ENCODE measurements at regions not wholly inside any gene's neighbourhood (a gene's known extent, or its start where the extent isn't known, plus 50 kb on each side); places are given as distances from the start of the nearest gene placed in this dataset.

- no peak for FAIRE-seq
- no peak for DNase-seq
- H3K4me1 ChIP-seq (ENCODE audit: control insufficient read depth in 3 of 3, insufficient read depth in 2 of 3, low read depth in 1 of 3, low read length in 2 of 3) = no peaks in the 10 kb centered on the region
- H3K27ac ChIP-seq (ENCODE audit: low read depth in 1 of 3, low read length in 2 of 3) = no peak overlapping the region
- peaks cover 0 to 4% of the 10 kb centered on the region in 2 donors for H3K9me3 ChIP-seq (ENCODE audit: control insufficient read depth in 2 of 2, insufficient read depth in 1 of 2, low read depth in 1 of 2, low read length in 1 of 2)
- no peaks in the 10 kb centered on the region for H3K36me3 ChIP-seq (ENCODE audit: control insufficient read depth in 3 of 3, insufficient read depth in 2 of 3, low read depth in 1 of 3, low read length in 3 of 3)
- 68 to 87% (median 76%) methylated on average over 4 of the region's 4 CpGs for WGBS, 3 donors
- H3K4me3 ChIP-seq (ENCODE audit: low read depth in 1 of 3, low read length in 3 of 3) = no peak overlapping the region
- H3K27me3 ChIP-seq (ENCODE audit: control insufficient read depth in 3 of 3, insufficient read depth in 3 of 3, low read length in 3 of 3) = no peaks in the 10 kb centered on the region
These were observed 456.5 kb upstream of the MIS18BP1 start for GRCh38 chr14:45709541-45709940.

- DNase-seq (no peak), FAIRE-seq (no peak)
- H3K27ac ChIP-seq (ENCODE audit: low read depth in 1 of 3, low read length in 2 of 3) = no peak overlapping the region
- no peaks in the 10 kb centered on the region for H3K4me1 ChIP-seq (ENCODE audit: control insufficient read depth in 3 of 3, insufficient read depth in 2 of 3, low read depth in 1 of 3, low read length in 2 of 3)
- no peaks in the 10 kb centered on the region for H3K27me3 ChIP-seq (ENCODE audit: control insufficient read depth in 3 of 3, insufficient read depth in 3 of 3, low read length in 3 of 3)
- H3K36me3 ChIP-seq (ENCODE audit: control insufficient read depth in 3 of 3, insufficient read depth in 2 of 3, low read depth in 1 of 3, low read length in 3 of 3) = no peaks in the 10 kb centered on the region
- WGBS, 3 donors = 19 to 42% (median 32%) methylated on average over 7 of the region's 7 CpGs
- no peak overlapping the region for H3K4me3 ChIP-seq (ENCODE audit: low read depth in 1 of 3, low read length in 3 of 3)
- no peaks in the 10 kb centered on the region for H3K9me3 ChIP-seq (ENCODE audit: control insufficient read depth in 2 of 2, insufficient read depth in 1 of 2, low read depth in 1 of 2, low read length in 1 of 2)
These were observed 453.0 kb upstream of the MIS18BP1 start for GRCh38 chr14:45705940-45706534.

GRCh38 chr14:45699471-45699870, 446.5 kb upstream of the MIS18BP1 start:
- Histone ChIP-seq H3K9me3 (ENCODE audit: control insufficient read depth in 2 of 2, insufficient read depth in 1 of 2, low read depth in 1 of 2, low read length in 1 of 2) (no peaks in the 10 kb centered on the region), H3K36me3 (ENCODE audit: control insufficient read depth in 3 of 3, insufficient read depth in 2 of 3, low read depth in 1 of 3, low read length in 3 of 3) (no peaks in the 10 kb centered on the region), H3K27me3 (ENCODE audit: control insufficient read depth in 3 of 3, insufficient read depth in 3 of 3, low read length in 3 of 3) (no peaks in the 10 kb centered on the region), H3K4me1 (ENCODE audit: control insufficient read depth in 3 of 3, insufficient read depth in 2 of 3, low read depth in 1 of 3, low read length in 2 of 3) (no peaks in the 10 kb centered on the region), H3K27ac (ENCODE audit: low read depth in 1 of 3, low read length in 2 of 3) (no peak overlapping the region), H3K4me3 (ENCODE audit: low read depth in 1 of 3, low read length in 3 of 3) (no peak overlapping the region)
- WGBS, 3 donors = 67 to 76% (median 71%) methylated on average over 5 of the region's 5 CpGs
- FAIRE-seq = no peak
- no peak for DNase-seq

GRCh38 chr14:45698462-45699134, 445.6 kb upstream of the MIS18BP1 start:
- FAIRE-seq (no peak), DNase-seq (no peak)
- Histone ChIP-seq H3K4me3 (ENCODE audit: low read depth in 1 of 3, low read length in 3 of 3) (no peak overlapping the region), H3K36me3 (ENCODE audit: control insufficient read depth in 3 of 3, insufficient read depth in 2 of 3, low read depth in 1 of 3, low read length in 3 of 3) (no peaks in the 10 kb centered on the region), H3K9me3 (ENCODE audit: control insufficient read depth in 2 of 2, insufficient read depth in 1 of 2, low read depth in 1 of 2, low read length in 1 of 2) (no peaks in the 10 kb centered on the region), H3K4me1 (ENCODE audit: control insufficient read depth in 3 of 3, insufficient read depth in 2 of 3, low read depth in 1 of 3, low read length in 2 of 3) (no peaks in the 10 kb centered on the region), H3K27me3 (ENCODE audit: control insufficient read depth in 3 of 3, insufficient read depth in 3 of 3, low read length in 3 of 3) (no peaks in the 10 kb centered on the region), H3K27ac (ENCODE audit: low read depth in 1 of 3, low read length in 2 of 3) (no peak overlapping the region)
- WGBS, 3 donors = 43 to 54% (median 51%) methylated on average over 1 of the region's 1 CpG

DNA sequence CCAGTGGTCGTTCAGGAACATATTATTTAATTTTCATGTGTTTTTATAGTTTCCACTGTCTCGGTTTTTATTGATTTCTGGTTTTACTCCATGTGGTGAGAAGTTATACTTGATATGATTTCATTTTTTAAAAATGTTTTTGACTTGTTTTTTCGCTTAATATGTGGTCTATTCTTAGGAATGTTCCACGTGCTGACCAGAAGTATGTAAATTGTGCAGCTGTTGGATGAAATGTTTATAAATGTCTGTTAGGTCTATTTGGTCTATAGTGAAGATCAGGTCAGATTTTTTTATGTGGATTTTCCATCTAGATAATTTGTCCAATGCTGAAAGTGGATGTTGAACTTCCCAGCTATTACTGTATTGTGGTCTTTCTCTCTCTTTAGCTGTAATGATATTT, 433.8 kb upstream of the MIS18BP1 start:
- H3K9me3 ChIP-seq (ENCODE audit: control insufficient read depth in 2 of 2, insufficient read depth in 1 of 2, low read depth in 1 of 2, low read length in 1 of 2) = no peaks in the 10 kb centered on the region
- H3K27me3 ChIP-seq (ENCODE audit: control insufficient read depth in 3 of 3, insufficient read depth in 3 of 3, low read length in 3 of 3) = no peaks in the 10 kb centered on the region
- H3K36me3 ChIP-seq (ENCODE audit: control insufficient read depth in 3 of 3, insufficient read depth in 2 of 3, low read depth in 1 of 3, low read length in 3 of 3) = no peaks in the 10 kb centered on the region
- 35 to 53% (median 37%) methylated on average over 4 of the region's 4 CpGs for WGBS, 3 donors
- FAIRE-seq = no peak
- no peaks in the 10 kb centered on the region for H3K4me1 ChIP-seq (ENCODE audit: control insufficient read depth in 3 of 3, insufficient read depth in 2 of 3, low read depth in 1 of 3, low read length in 2 of 3)
- DNase-seq = no peak
- no peak overlapping the region for H3K27ac ChIP-seq (ENCODE audit: low read depth in 1 of 3, low read length in 2 of 3)
- no peak overlapping the region for H3K4me3 ChIP-seq (ENCODE audit: low read depth in 1 of 3, low read length in 3 of 3)

GRCh38 chr14:45680531-45680930, 427.5 kb upstream of the MIS18BP1 start:
- no peak overlapping the region for H3K27ac ChIP-seq (ENCODE audit: low read depth in 1 of 3, low read length in 2 of 3)
- no peaks in the 10 kb centered on the region for H3K36me3 ChIP-seq (ENCODE audit: control insufficient read depth in 3 of 3, insufficient read depth in 2 of 3, low read depth in 1 of 3, low read length in 3 of 3)
- H3K4me1 ChIP-seq (ENCODE audit: control insufficient read depth in 3 of 3, insufficient read depth in 2 of 3, low read depth in 1 of 3, low read length in 2 of 3) = no peaks in the 10 kb centered on the region
- H3K27me3 ChIP-seq (ENCODE audit: control insufficient read depth in 3 of 3, insufficient read depth in 3 of 3, low read length in 3 of 3) = no peaks in the 10 kb centered on the region
- FAIRE-seq (no peak), DNase-seq (no peak)
- no peaks in the 10 kb centered on the region for H3K9me3 ChIP-seq (ENCODE audit: control insufficient read depth in 2 of 2, insufficient read depth in 1 of 2, low read depth in 1 of 2, low read length in 1 of 2)
- H3K4me3 ChIP-seq (ENCODE audit: low read depth in 1 of 3, low read length in 3 of 3) = no peak overlapping the region

- no peak for FAIRE-seq
- Histone ChIP-seq H3K27me3 (ENCODE audit: control insufficient read depth in 3 of 3, insufficient read depth in 3 of 3, low read length in 3 of 3) (no peaks in the 10 kb centered on the region), H3K4me1 (ENCODE audit: control insufficient read depth in 3 of 3, insufficient read depth in 2 of 3, low read depth in 1 of 3, low read length in 2 of 3) (no peaks in the 10 kb centered on the region), H3K4me3 (ENCODE audit: low read depth in 1 of 3, low read length in 3 of 3) (no peak overlapping the region), H3K27ac (ENCODE audit: low read depth in 1 of 3, low read length in 2 of 3) (no peak overlapping the region), H3K36me3 (ENCODE audit: control insufficient read depth in 3 of 3, insufficient read depth in 2 of 3, low read depth in 1 of 3, low read length in 3 of 3) (no peaks in the 10 kb centered on the region), H3K9me3 (ENCODE audit: control insufficient read depth in 2 of 2, insufficient read depth in 1 of 2, low read depth in 1 of 2, low read length in 1 of 2) (no peaks in the 10 kb centered on the region)
- WGBS, 3 donors = 82 to 87% (median 83%) methylated on average over 1 of the region's 1 CpG
- no peak for DNase-seq
These were observed 426.9 kb upstream of the MIS18BP1 start for GRCh38 chr14:45679853-45680252.

GRCh38 chr14:45678163-45678562, 425.2 kb upstream of the MIS18BP1 start:
- Histone ChIP-seq H3K36me3 (ENCODE audit: control insufficient read depth in 3 of 3, insufficient read depth in 2 of 3, low read depth in 1 of 3, low read length in 3 of 3) (no peaks in the 10 kb centered on the region), H3K27me3 (ENCODE audit: control insufficient read depth in 3 of 3, insufficient read depth in 3 of 3, low read length in 3 of 3) (no peaks in the 10 kb centered on the region), H3K9me3 (ENCODE audit: control insufficient read depth in 2 of 2, insufficient read depth in 1 of 2, low read depth in 1 of 2, low read length in 1 of 2) (no peaks in the 10 kb centered on the region), H3K4me3 (ENCODE audit: low read depth in 1 of 3, low read length in 3 of 3) (no peak overlapping the region), H3K4me1 (ENCODE audit: control insufficient read depth in 3 of 3, insufficient read depth in 2 of 3, low read depth in 1 of 3, low read length in 2 of 3) (no peaks in the 10 kb centered on the region), H3K27ac (ENCODE audit: low read depth in 1 of 3, low read length in 2 of 3) (no peak overlapping the region)
- FAIRE-seq (no peak), DNase-seq (no peak)

GRCh38 chr14:45673420-45673819, 420.4 kb upstream of the MIS18BP1 start:
- H3K27me3 ChIP-seq (ENCODE audit: control insufficient read depth in 3 of 3, insufficient read depth in 3 of 3, low read length in 3 of 3) = no peaks in the 10 kb centered on the region
- H3K4me1 ChIP-seq (ENCODE audit: control insufficient read depth in 3 of 3, insufficient read depth in 2 of 3, low read depth in 1 of 3, low read length in 2 of 3) = no peaks in the 10 kb centered on the region
- FAIRE-seq (no peak), DNase-seq (no peak)
- H3K4me3 ChIP-seq (ENCODE audit: low read depth in 1 of 3, low read length in 3 of 3) = no peak overlapping the region
- H3K36me3 ChIP-seq (ENCODE audit: control insufficient read depth in 3 of 3, insufficient read depth in 2 of 3, low read depth in 1 of 3, low read length in 3 of 3) = no peaks in the 10 kb centered on the region
- WGBS, 3 donors = 84 to 89% (median 88%) methylated on average over 1 of the region's 1 CpG
- H3K27ac ChIP-seq (ENCODE audit: low read depth in 1 of 3, low read length in 2 of 3) = no peak overlapping the region
- H3K9me3 ChIP-seq (ENCODE audit: control insufficient read depth in 2 of 2, insufficient read depth in 1 of 2, low read depth in 1 of 2, low read length in 1 of 2) = no peaks in the 10 kb centered on the region

Measured in small intestine (tissue), 7 donors.